Glomerular visceral epithelial cell (primary cell): ENCODE measurements at regions not wholly inside any gene's neighbourhood (a gene's known extent, or its start where the extent isn't known, plus 50 kb on each side); places are given as distances from the start of the nearest gene placed in this dataset.

Experiments
- DNase-seq: peaks from one replicate; pipeline ENCODE4 v3.0.0-alpha.2; 2016; ENCODE audit errors: extremely low spot score

GRCh38 chr17:17417718-17418181 lies 59.0 kb upstream of the MED9 start:
- no peak for DNase-seq

GRCh38 chr17:17419166-17419565 lies 57.6 kb upstream of the MED9 start:
- DNase-seq = no peak

DNA sequence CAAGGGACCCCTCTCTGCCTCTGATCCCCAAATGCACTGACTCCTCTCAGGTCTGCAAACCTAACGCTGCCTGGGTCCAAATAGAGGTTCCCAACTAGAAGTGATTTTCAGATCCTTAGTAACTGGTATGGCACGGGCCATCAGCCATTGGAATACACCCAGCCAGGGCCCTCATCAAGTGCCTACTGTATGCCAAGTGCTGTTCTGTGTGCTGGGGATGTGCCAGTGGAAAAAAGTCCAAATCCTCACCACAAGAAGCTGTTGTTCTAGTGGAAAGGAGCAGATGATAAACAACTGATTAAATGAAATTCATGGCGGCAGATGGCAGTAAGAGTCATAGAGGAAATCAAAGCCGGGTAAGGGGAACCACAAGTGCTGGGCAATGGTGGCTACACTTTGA lies 57.2 kb upstream of the MED9 start:
- no peak for DNase-seq

DNA sequence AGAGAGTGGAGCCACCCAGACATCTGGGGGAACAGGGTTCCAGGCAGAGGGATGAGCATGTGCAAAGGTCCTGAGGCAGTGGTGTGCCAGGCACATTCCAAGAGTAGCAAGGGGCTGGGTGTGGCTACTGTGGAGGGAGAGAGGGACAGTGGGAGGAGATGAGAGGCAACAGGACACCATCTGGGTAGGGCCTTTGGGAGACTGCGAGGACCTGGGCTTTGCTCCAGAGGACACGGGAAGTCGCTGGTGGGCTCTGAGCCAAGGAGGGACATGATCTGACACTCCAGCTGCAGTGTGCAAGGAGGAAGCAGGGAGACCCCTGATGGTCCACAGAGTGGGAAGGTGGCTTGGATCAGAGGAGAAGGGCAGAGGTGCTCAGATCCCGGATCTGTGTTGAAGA lies 56.7 kb upstream of the MED9 start:
- no peak for DNase-seq

GRCh38 chr17:17420561-17421269 lies 56.1 kb upstream of the MED9 start:
- no peak for DNase-seq

DNA sequence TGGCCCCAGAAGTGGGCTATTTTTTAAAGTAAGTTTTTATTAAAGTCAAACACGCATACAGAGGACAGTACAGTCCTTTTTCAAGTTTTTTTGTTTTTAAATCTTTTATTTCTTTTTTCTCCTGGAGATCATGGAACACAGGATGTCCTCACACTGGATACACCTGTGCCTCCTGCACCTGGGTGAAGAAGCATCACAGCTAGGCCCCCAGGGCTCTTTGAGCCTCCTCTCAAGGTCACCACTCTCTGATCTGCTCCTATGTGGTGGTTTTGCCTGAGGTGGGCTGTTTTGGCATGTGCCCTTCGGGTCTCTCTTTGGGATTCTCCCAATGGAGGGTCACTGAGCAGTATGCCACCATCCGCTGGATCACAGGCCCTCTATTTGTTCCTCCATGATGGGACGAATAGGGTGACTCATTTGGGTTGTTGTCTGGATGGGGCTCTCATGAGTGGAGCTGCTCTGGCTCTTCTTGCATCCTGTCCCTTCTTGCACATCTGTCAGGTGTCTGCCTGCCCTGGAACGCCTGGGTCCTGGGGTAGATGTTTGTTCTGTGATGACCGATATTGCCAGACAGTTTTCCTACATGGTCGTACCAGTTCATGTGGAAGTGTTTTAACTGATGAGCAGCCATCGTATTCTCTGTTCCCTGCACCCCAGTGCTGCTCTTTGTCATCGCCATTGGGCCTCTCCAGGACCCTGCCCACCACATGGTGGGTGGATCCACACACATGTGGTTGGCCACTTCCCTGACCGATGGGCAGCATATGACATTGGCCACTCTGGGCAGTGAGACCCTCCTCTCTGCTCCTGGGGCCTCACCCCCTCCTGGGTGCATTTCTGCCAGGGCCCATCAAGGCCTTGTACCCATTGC lies 55.2 kb upstream of the MED9 start:
- no peak for DNase-seq

GRCh38 chr17:17422217-17422610 lies 54.6 kb upstream of the MED9 start:
- no peak for DNase-seq

DNA sequence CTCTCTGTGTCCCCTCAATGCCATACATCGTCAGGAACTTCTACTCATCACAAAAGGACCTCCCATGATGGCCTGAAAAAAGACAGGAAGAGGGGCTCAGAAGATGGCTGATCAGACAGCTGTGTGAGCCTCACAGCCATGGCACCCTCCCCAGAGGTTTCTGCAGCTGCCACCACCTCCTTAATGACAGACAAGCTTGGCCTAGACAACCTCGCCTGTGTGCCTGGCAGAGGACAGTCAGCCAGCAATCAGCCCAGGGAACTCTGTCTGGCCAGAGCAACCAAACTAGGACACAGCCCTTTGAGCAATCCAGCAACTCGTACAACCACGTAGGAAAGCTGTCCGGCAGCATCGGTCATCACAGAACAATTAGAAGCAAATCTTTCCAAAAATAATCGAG lies 54.2 kb upstream of the MED9 start:
- DNase-seq = no peak

DNA sequence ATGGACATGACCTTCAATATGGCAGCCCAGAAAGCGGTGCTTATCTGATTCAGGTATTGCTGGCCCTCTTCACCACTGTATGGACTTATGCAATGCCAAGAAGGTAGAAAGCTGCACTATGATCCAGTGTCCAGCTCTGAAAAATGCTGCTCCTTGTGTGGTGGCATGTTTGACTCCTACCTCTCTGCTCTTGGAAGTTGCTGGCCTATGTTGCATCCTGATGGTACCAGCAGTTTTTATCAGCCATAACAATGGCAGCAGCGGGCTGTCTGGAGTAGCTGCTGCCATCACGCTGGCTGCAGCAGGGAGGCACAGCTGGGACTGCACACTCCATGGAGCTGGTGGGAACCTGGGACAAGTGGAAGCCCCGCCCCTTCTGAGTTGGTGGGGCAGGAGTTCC lies 53.1 kb upstream of the MED9 start:
- DNase-seq = no peak

- no peak for DNase-seq
Measured at GRCh38 chr17:17424552-17424951, 52.2 kb upstream of the MED9 start.

- no peak for DNase-seq
Measured at GRCh38 chr17:17425005-17425404, 51.8 kb upstream of the MED9 start.

DNA sequence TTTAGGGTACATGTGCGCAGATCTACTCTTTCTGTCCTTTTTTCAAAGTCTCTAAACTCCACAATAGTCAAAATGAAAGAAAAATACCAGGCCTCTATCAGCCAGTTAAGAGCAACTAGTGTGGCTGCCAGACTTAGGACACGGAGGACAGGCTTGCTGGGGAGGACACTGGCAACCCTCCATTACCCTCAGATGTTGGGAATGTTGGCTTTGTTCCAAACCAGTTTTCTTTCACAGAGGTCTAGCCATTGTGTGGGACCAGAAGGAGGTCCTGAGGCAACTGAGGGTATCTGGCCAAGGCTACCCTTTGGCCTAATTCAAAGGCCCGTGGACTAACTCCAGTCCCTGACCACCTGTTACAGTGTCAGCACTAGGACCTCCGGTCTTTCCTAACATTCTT lies 51.2 kb upstream of the MED9 start:
- DNase-seq = no peak

GRCh38 chr17:17426184-17426583 lies 50.6 kb upstream of the MED9 start:
- no peak for DNase-seq
